Astrocyte (in vitro differentiated cells and primary cell): ENCODE measurements at regions not wholly inside any gene's neighbourhood (a gene's known extent, or its start where the extent isn't known, plus 50 kb on each side); places are given as distances from the start of the nearest gene placed in this dataset.

Experiments used
- DNase-seq: peaks from one replicate; pipeline ENCODE4 v3.0.0-alpha.2; 2010; ENCODE audit warnings: low read depth
- FAIRE-seq: peaks from 2 replicates; lab custom pipeline; 2011; peaks lifted over from hg19 to GRCh38; lab: Jason Lieb, UNC
- H2AFZ ChIP-seq: 2 replicates; pipeline ENCODE4 v1.6.0; 2012; ENCODE audit warnings: low read depth, low read length, inconsistent platforms
- H3K27ac ChIP-seq: 2 replicates; pipeline ENCODE4 v1.5.1; 2011; ENCODE audit warnings: low read depth, low read length, inconsistent platforms
- H3K27me3 ChIP-seq: 2 replicates; pipeline ENCODE4 v1.6.0; 2011; ENCODE audit warnings: low read length, inconsistent platforms; ENCODE audit not compliant: insufficient read depth
- H3K36me3 ChIP-seq: 2 replicates; pipeline ENCODE4 v1.5.1; 2011; ENCODE audit warnings: low read length, inconsistent platforms; ENCODE audit not compliant: insufficient read depth
- H3K4me1 ChIP-seq: 2 replicates; pipeline ENCODE4 v1.5.1; 2011; ENCODE audit warnings: low read length, inconsistent platforms; ENCODE audit not compliant: insufficient read depth
- H3K4me2 ChIP-seq: 2 replicates; pipeline ENCODE4 v1.6.0; 2012; ENCODE audit warnings: low read length, inconsistent platforms
- H3K4me3 ChIP-seq: 2 replicates; pipeline ENCODE4 v1.5.1; 2011; ENCODE audit warnings: low read depth, mild to moderate bottlenecking, low read length, inconsistent platforms; ENCODE audit not compliant: insufficient read depth
- H3K79me2 ChIP-seq: 2 replicates; pipeline ENCODE4 v1.6.0; 2012; ENCODE audit warnings: mild to moderate bottlenecking, low read length, inconsistent platforms; ENCODE audit not compliant: insufficient read depth
- H3K9ac ChIP-seq: 2 replicates; pipeline ENCODE4 v1.6.0; 2012; ENCODE audit warnings: mild to moderate bottlenecking, low read length, inconsistent platforms
- H3K9me3 ChIP-seq: 2 replicates; pipeline ENCODE4 v1.5.1; 2012; ENCODE audit warnings: low read depth, mild to moderate bottlenecking, low read length, inconsistent platforms; ENCODE audit not compliant: insufficient read depth
- H4K20me1 ChIP-seq: 2 replicates; pipeline ENCODE4 v1.6.0; 2012; ENCODE audit warnings: low read length, inconsistent platforms; ENCODE audit not compliant: insufficient read depth
- H3K27ac Mint-ChIP-seq: one replicate; pipeline ENCODE4 v1.8.0; 2021; ENCODE audit warnings: mild to moderate bottlenecking, mixed read lengths; ENCODE audit not compliant: unreplicated experiment
- H3K27me3 Mint-ChIP-seq: one replicate; pipeline ENCODE4 v1.8.0; 2021; ENCODE audit warnings: low read depth, mixed read lengths; ENCODE audit not compliant: unreplicated experiment
- H3K36me3 Mint-ChIP-seq: one replicate; pipeline ENCODE4 v1.8.0; 2021; ENCODE audit warnings: low read depth, mixed read lengths; ENCODE audit not compliant: unreplicated experiment
- H3K4me1 Mint-ChIP-seq: one replicate; pipeline ENCODE4 v1.8.0; 2021; ENCODE audit warnings: low read depth, mixed read lengths; ENCODE audit not compliant: unreplicated experiment
- H3K4me3 Mint-ChIP-seq: one replicate; pipeline ENCODE4 v1.8.0; 2021; ENCODE audit warnings: mild to moderate bottlenecking, moderate library complexity, mixed read lengths; ENCODE audit not compliant: unreplicated experiment
- H3K9me3 Mint-ChIP-seq: one replicate; pipeline ENCODE4 v1.8.0; 2021; ENCODE audit warnings: mild to moderate bottlenecking, mixed read lengths; ENCODE audit not compliant: unreplicated experiment
- EZH2 ChIP-seq: IDR thresholded peaks from 2 replicates; pipeline ENCODE4 v1.6.1; 2012; ENCODE audit warnings: mild to moderate bottlenecking, low read length, inconsistent platforms; ENCODE audit not compliant: insufficient read depth
- TF ChIP-seq, protein P1 (sequence below): IDR thresholded peaks from 2 replicates; pipeline ENCODE4 v1.5.1; 2011; ENCODE audit warnings: low read depth, mild to moderate bottlenecking, inconsistent platforms, low read length, moderate library complexity; ENCODE audit not compliant: insufficient read depth

DNA sequence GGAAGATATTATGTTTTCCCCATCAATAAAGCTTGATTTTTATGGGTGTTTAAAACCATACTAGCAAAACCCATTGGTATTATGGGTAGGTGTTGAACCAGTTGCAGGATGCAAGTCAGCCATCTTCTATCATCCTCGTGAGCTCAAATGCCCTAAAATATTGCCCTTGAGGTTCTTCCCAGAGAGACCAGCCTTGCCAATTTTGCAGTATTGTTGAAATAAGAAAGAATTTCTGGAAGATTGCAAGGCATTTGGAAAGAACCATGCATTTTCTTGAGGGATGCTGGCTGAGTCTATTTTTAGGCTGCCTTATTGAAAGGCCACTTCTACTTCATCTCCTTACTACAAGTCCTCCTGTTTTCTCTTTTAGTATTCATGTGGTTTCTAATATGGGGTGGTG lies 60.9 kb upstream of the SOD3 start:
- H3K4me1 Mint-ChIP-seq, result no peaks in the 10 kb centered on the region
- peak; percentile 34 for DNase-seq
- H3K9me3 Mint-ChIP-seq, result peaks cover 16% of the 10 kb centered on the region
- no peaks in the 10 kb centered on the region for H4K20me1 ChIP-seq
- H3K4me3 Mint-ChIP-seq, result no peak overlapping the region
- H3K9ac ChIP-seq, result no peak overlapping the region
- H3K4me1 ChIP-seq, result no peaks in the 10 kb centered on the region
- H2AFZ ChIP-seq, result no peak overlapping the region
- H3K4me3 ChIP-seq, result no peak overlapping the region
- H3K27me3 ChIP-seq, result no peaks in the 10 kb centered on the region
- H3K36me3 Mint-ChIP-seq, result no peaks in the 10 kb centered on the region
- no peaks in the 10 kb centered on the region for H3K36me3 ChIP-seq
- TF ChIP-seq, protein P1, sequence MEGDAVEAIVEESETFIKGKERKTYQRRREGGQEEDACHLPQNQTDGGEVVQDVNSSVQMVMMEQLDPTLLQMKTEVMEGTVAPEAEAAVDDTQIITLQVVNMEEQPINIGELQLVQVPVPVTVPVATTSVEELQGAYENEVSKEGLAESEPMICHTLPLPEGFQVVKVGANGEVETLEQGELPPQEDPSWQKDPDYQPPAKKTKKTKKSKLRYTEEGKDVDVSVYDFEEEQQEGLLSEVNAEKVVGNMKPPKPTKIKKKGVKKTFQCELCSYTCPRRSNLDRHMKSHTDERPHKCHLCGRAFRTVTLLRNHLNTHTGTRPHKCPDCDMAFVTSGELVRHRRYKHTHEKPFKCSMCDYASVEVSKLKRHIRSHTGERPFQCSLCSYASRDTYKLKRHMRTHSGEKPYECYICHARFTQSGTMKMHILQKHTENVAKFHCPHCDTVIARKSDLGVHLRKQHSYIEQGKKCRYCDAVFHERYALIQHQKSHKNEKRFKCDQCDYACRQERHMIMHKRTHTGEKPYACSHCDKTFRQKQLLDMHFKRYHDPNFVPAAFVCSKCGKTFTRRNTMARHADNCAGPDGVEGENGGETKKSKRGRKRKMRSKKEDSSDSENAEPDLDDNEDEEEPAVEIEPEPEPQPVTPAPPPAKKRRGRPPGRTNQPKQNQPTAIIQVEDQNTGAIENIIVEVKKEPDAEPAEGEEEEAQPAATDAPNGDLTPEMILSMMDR, result no peak
- TF ChIP-seq EZH2, result no peak
- no peaks in the 10 kb centered on the region for H3K79me2 ChIP-seq
- peaks cover 7% of the 10 kb centered on the region for H3K9me3 ChIP-seq
- H3K27ac Mint-ChIP-seq, result no peak overlapping the region
- no peak for FAIRE-seq
- H3K27me3 Mint-ChIP-seq, result peaks cover 7% of the 10 kb centered on the region
- H3K27ac ChIP-seq, result no peak overlapping the region
- H3K4me2 ChIP-seq, result no peak overlapping the region

DNA sequence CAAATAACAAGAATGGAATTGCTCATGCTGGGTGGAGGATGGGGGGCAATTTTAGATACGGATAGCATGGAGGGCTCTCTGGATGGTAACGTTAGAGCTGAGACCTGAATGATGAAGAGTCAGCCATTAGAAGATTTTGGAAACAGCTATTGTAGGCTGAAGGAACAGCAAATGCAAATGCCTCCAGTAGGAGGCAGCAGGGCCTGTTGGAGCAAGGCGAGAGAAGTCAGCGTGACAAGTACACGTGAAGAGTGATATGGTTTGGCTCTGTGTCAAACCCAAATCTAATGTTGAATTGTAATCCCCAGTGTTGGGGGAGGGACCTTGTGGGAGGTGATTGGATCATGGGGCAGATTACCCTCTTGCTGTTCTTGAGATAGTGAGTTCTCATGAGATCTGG lies 59.3 kb upstream of the SOD3 start:
- H3K9me3 ChIP-seq, result peaks cover 7% of the 10 kb centered on the region
- no peak overlapping the region for H3K27ac ChIP-seq
- FAIRE-seq (no peak), DNase-seq (no peak)
- Mint-ChIP-seq H3K27ac (no peak overlapping the region), H3K9me3 (peaks cover 16% of the 10 kb centered on the region), H3K36me3 (no peaks in the 10 kb centered on the region), H3K27me3 (peaks cover 2% of the 10 kb centered on the region), H3K4me1 (no peaks in the 10 kb centered on the region), H3K4me3 (no peak overlapping the region)
- no peaks in the 10 kb centered on the region for H3K27me3 ChIP-seq
- no peaks in the 10 kb centered on the region for H3K79me2 ChIP-seq
- no peak overlapping the region for H2AFZ ChIP-seq
- TF ChIP-seq, protein P1, result peak; percentile 21
- no peak for TF ChIP-seq EZH2
- no peak overlapping the region for H3K4me3 ChIP-seq
- H4K20me1 ChIP-seq, result no peaks in the 10 kb centered on the region
- no peak overlapping the region for H3K4me2 ChIP-seq
- H3K9ac ChIP-seq, result no peak overlapping the region
- no peaks in the 10 kb centered on the region for H3K4me1 ChIP-seq
- H3K36me3 ChIP-seq, result no peaks in the 10 kb centered on the region

DNA sequence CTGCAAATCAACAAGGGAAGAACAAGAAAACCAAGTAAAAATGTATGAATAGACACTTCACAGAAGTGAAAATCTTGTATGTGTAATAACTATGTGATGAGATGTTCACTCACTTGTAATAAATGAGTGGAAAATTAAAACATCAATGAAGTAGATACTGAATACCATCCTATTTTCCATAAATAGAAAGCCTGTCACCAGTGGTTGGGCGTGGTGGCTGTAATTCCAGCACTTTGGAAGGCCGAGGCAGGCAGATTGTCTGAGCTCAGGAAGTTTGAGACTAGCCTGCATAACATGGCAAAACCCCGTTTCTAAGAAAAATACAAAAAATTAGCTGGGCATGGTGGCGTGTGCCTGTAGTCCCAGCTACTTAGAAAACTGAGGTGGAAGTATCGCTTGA lies 53.5 kb upstream of the SOD3 start:
- FAIRE-seq (peak; percentile 23), DNase-seq (no peak)
- TF ChIP-seq, protein P1, result no peak
- TF ChIP-seq EZH2, result no peak
- no peaks in the 10 kb centered on the region for H3K36me3 ChIP-seq
- no peaks in the 10 kb centered on the region for H3K27me3 Mint-ChIP-seq
- no peak overlapping the region for H2AFZ ChIP-seq
- H3K36me3 Mint-ChIP-seq, result no peaks in the 10 kb centered on the region
- no peaks in the 10 kb centered on the region for H3K79me2 ChIP-seq
- H3K4me1 ChIP-seq, result no peaks in the 10 kb centered on the region
- H3K9ac ChIP-seq, result no peak overlapping the region
- no peak overlapping the region for H3K4me2 ChIP-seq
- peaks cover 7% of the 10 kb centered on the region for H3K9me3 ChIP-seq
- H3K27ac Mint-ChIP-seq, result no peak overlapping the region
- peaks cover 7% of the 10 kb centered on the region for H3K9me3 Mint-ChIP-seq
- peaks cover 3% of the 10 kb centered on the region for H3K4me1 Mint-ChIP-seq
- no peak overlapping the region for H3K4me3 Mint-ChIP-seq
- H3K27ac ChIP-seq, result no peak overlapping the region
- H4K20me1 ChIP-seq, result no peaks in the 10 kb centered on the region
- no peak overlapping the region for H3K4me3 ChIP-seq
- no peaks in the 10 kb centered on the region for H3K27me3 ChIP-seq
